ENCODE measurements at regions not wholly inside any gene's neighbourhood (a gene's known extent, or its start where the extent isn't known, plus 50 kb on each side); places are given as distances from the start of the nearest gene placed in this dataset.

DNA sequence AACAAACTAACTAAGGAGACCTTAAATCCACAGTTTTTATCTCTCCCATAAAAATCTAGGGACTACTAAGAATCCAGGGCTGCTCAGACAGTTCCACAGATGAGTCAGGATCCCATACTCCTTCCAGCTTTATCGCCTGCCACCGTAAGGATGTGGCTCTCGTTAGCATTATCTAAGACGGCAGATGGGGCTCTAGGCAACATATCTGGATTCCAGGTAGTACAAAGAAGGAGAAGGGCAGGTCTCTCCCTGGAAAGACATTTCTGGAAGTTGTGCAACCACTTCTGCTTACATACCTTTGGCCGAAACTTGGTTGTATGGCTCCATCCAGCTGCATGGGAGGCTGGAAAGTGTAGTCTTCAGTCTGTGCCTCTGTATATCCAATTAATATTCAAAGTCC is 149.4 kb downstream of the SP3 start:
- no peaks in the 10 kb centered on the region for H3K9me3 Mint-ChIP-seq
- Histone ChIP-seq H3K36me3 (no peaks in the 10 kb centered on the region), H2AFZ (replicated peaks) (no peak overlapping the region), H3K4me3 (no peak overlapping the region), H3K27ac (no peak overlapping the region), H4K20me1 (ENCODE audit: low read depth) (no peaks in the 10 kb centered on the region), H3K9me3 (ENCODE audit: low read depth) (no peaks in the 10 kb centered on the region), H3K79me2 (ENCODE audit: low read depth) (no peaks in the 10 kb centered on the region), H3K9ac (no peak overlapping the region), H3K4me1 (no peaks in the 10 kb centered on the region), H3K4me2 (no peak overlapping the region), H3F3A (ENCODE audit: low read depth) (no peaks in the 10 kb centered on the region), H3K27me3 (no peaks in the 10 kb centered on the region)
- no peak for DNase-seq (ENCODE audit: low spot score)
- no peak for TF ChIP-seq EZH2 (IDR thresholded peaks at IDR 0.05)
- no peak for TF ChIP-seq EZH2phosphoT487 (IDR thresholded peaks at IDR 0.05)
- TF ChIP-seq, protein P1, sequence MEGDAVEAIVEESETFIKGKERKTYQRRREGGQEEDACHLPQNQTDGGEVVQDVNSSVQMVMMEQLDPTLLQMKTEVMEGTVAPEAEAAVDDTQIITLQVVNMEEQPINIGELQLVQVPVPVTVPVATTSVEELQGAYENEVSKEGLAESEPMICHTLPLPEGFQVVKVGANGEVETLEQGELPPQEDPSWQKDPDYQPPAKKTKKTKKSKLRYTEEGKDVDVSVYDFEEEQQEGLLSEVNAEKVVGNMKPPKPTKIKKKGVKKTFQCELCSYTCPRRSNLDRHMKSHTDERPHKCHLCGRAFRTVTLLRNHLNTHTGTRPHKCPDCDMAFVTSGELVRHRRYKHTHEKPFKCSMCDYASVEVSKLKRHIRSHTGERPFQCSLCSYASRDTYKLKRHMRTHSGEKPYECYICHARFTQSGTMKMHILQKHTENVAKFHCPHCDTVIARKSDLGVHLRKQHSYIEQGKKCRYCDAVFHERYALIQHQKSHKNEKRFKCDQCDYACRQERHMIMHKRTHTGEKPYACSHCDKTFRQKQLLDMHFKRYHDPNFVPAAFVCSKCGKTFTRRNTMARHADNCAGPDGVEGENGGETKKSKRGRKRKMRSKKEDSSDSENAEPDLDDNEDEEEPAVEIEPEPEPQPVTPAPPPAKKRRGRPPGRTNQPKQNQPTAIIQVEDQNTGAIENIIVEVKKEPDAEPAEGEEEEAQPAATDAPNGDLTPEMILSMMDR (IDR thresholded peaks at IDR 0.05) = no peak
- H3K27me3 Mint-ChIP-seq (ENCODE audit: insufficient read depth, low read depth) = no peaks in the 10 kb centered on the region
- no peak overlapping the region for H3K27ac Mint-ChIP-seq
- H3K4me1 Mint-ChIP-seq = peaks cover 13% of the 10 kb centered on the region
- no peak overlapping the region for H3K4me3 Mint-ChIP-seq
- no peaks in the 10 kb centered on the region for H3K36me3 Mint-ChIP-seq

GRCh38 chr2:173817582-173817981 is 147.6 kb downstream of the SP3 start:
- Histone ChIP-seq H2AFZ (replicated peaks) (no peak overlapping the region), H3K79me2 (ENCODE audit: low read depth) (no peaks in the 10 kb centered on the region), H3K4me2 (no peak overlapping the region), H3K4me1 (no peaks in the 10 kb centered on the region), H3K4me3 (no peak overlapping the region), H3K9ac (no peak overlapping the region), H3K36me3 (no peaks in the 10 kb centered on the region), H3K9me3 (ENCODE audit: low read depth) (no peaks in the 10 kb centered on the region), H3F3A (ENCODE audit: low read depth) (no peaks in the 10 kb centered on the region), H4K20me1 (ENCODE audit: low read depth) (no peaks in the 10 kb centered on the region), H3K27me3 (no peaks in the 10 kb centered on the region), H3K27ac (no peak overlapping the region)
- Mint-ChIP-seq H3K4me1 (peaks cover 13% of the 10 kb centered on the region), H3K4me3 (no peak overlapping the region), H3K36me3 (no peaks in the 10 kb centered on the region), H3K9me3 (peaks cover 7% of the 10 kb centered on the region), H3K27ac (no peak overlapping the region), H3K27me3 (ENCODE audit: insufficient read depth, low read depth) (no peaks in the 10 kb centered on the region)
- no peak for TF ChIP-seq EZH2 (IDR thresholded peaks at IDR 0.05)
- TF ChIP-seq, protein P1 (IDR thresholded peaks at IDR 0.05) = no peak
- TF ChIP-seq EZH2phosphoT487 (IDR thresholded peaks at IDR 0.05) = no peak
- DNase-seq (ENCODE audit: low spot score) = no peak

GRCh38 chr2:173818285-173818684 is 146.9 kb downstream of the SP3 start:
- TF ChIP-seq EZH2phosphoT487 (IDR thresholded peaks at IDR 0.05) (no peak), EZH2 (IDR thresholded peaks at IDR 0.05) (no peak)
- TF ChIP-seq, protein P1 (IDR thresholded peaks at IDR 0.05) = no peak
- no peaks in the 10 kb centered on the region for H3K79me2 ChIP-seq (ENCODE audit: low read depth)
- no peaks in the 10 kb centered on the region for H4K20me1 ChIP-seq (ENCODE audit: low read depth)
- H3K9ac ChIP-seq = no peak overlapping the region
- H3K4me1 ChIP-seq = no peaks in the 10 kb centered on the region
- H3F3A ChIP-seq (ENCODE audit: low read depth) = no peaks in the 10 kb centered on the region
- no peaks in the 10 kb centered on the region for H3K36me3 ChIP-seq
- Mint-ChIP-seq H3K27ac (no peak overlapping the region), H3K9me3 (peaks cover 7% of the 10 kb centered on the region), H3K27me3 (ENCODE audit: insufficient read depth, low read depth) (no peaks in the 10 kb centered on the region), H3K36me3 (no peaks in the 10 kb centered on the region), H3K4me1 (peaks cover 13% of the 10 kb centered on the region), H3K4me3 (no peak overlapping the region)
- no peaks in the 10 kb centered on the region for H3K9me3 ChIP-seq (ENCODE audit: low read depth)
- no peak overlapping the region for H3K27ac ChIP-seq
- H3K27me3 ChIP-seq = no peaks in the 10 kb centered on the region
- H3K4me3 ChIP-seq = no peak overlapping the region
- DNase-seq (ENCODE audit: low spot score) = no peak
- no peak overlapping the region for H3K4me2 ChIP-seq
- H2AFZ ChIP-seq (replicated peaks) = no peak overlapping the region

Data from neural progenitor cell (in vitro differentiated cells).